Pulmonary artery endothelial cell (primary cell): ENCODE measurements at regions not wholly inside any gene's neighbourhood (a gene's known extent, or its start where the extent isn't known, plus 50 kb on each side); places are given as distances from the start of the nearest gene placed in this dataset.

Experiments
- DNase-seq: peaks from one replicate; pipeline ENCODE4 v3.0.0-alpha.2; 2011; ENCODE audit warnings: low read depth, low spot score

DNA sequence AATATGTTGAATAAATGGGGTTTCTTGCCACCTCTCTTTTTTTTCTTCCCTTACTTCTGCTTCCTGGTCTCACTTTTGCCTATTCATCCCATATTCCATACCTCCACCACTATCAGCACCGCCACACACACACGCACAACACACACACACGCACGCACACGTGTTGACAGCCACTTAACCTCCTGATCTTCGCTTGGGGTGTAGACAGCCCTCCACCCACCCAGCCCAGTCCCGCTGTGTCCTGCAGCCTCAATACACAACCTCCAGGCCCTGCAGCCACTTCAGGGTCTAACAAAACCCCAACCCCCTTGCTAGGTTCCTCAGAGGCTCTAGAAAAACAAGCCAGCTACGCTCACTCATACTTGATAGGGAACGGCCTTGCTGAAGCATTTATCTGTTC is 72.3 kb downstream of the LINC00237 start:
- no peak for DNase-seq

DNA sequence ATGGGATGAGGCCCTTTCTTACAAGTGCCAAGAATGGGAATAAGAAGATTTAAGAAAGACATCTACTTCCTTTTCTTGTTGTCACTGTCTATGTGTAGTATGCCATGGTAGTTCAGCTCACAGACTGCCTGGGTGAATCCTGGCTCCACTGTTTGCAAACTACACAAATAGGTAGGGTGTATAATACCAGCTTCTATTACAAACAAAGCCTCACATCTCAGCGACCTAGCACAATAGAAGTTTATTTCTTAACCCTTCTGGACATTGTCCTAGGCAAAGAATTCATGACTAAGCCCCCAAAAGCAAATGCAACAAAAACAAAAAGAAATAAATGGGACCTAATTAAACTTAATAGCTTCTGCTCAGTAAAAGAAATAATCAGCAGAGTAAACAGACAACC is 74.5 kb downstream of the LINC00237 start:
- no peak for DNase-seq

DNA sequence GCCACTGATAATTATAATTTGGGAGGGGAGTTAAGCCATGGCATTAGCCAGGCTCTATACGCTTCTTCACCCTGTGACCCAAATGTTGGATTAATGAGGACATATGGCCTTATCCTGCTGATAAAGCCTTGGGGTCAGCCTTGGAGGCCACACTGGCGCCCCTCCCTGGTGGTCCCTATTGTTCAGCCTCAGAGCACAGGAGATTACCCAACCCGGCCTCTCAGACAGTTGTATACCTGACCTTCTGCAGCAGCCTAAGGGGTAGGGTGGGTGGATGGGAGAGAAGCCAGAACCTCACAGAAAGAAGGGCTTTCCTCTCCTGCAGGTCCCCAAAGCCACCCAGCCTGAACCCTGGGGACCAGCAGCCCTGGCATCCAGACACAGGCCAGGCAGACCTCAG is 76.8 kb downstream of the LINC00237 start:
- DNase-seq, result no peak

DNA sequence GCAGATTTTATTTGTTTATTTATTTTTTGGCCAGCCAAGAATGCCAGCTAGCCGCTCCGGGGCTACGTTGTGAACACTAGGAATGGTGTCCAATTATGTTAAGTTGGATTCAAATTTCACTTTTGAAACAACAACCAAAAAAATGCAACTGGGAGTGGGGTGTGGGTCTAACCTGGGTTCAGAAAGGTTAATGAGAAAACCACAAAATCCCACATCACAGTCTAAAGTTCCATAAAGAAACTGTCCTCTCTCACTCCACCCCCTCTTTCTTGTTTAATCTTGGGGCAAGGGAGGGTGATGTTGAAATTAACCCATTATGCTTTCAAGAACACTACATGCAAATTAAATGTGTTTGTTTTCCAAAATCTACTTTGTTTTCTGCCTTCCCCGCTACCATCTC is 77.2 kb downstream of the LINC00237 start:
- no peak for DNase-seq

DNA sequence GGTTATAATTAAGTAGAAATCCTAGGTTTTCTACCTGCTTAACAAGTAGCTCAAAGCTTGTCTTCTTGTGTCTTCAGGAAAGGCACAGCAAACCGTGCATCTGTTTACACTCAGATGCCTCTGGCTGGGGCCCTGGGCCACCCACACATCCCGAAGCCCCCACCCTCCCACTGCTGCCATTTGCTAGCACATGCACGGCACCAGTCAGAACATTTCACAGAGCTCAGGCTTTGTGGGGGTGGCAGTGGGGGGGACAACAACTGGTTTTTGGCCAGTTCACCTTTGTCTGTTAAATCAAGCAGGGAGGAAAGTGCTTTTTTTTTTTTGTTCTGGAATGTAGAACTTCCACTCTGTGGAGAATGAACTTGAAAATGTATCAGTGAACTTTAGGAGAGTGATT is 77.7 kb downstream of the LINC00237 start:
- no peak for DNase-seq

DNA sequence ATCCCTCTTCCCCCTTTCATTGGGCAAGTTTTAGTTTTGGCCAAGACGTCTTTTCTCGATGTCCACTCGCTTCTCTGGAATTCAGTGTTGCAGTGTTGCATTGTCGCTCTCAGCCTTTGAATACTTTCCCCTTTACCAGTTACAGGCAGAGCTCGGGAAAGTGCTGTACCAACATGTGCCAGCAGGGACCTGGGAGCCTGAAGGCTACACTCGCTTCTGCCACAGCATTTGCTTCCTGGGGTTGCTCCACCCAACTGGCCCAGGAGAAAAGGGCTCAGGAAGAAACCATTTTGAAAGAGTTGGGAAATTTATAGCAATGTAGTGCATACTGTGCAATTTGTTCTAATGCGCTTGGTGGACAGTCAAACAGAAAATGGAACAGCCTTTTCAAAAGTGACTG is 78.6 kb downstream of the LINC00237 start:
- no peak for DNase-seq

DNA sequence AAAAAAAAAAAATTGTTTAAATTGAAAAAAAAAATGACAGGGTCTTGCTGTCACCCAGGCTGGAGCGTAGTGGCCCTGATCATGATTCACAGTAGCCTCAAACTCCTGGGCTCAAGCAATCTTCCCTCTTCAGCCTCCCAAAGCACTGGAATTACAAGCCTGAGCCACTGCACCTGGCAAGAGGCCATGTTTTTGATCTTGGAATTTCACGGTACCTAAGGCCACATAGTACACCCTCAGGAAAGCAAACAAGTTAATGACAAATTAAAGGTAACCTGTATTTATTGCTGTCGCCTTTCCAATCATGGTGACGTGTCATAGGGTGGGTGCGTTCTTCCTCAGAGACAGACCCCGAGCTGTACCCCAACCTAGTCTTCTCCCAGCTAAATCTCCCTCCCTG is 79.2 kb downstream of the LINC00237 start:
- DNase-seq, result no peak

DNA sequence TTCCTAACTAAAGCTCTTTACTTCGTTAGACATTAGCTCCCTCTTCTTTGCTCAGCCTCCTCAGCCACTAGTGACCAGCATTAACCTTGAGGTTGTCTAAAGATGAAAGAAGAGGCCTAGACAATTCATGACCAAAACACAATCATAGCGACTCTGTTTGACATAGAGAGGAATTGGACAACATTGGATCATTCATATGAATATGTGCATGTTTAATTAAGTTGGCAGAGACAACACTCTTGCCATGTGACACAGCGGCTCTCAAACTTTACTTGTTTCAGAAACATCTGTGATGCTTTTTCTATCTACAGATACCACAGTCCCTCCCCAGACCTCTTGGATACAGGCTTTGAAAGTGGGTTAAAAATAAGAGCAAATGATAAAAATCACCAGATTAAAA is 81.7 kb downstream of the LINC00237 start:
- DNase-seq, result no peak

DNA sequence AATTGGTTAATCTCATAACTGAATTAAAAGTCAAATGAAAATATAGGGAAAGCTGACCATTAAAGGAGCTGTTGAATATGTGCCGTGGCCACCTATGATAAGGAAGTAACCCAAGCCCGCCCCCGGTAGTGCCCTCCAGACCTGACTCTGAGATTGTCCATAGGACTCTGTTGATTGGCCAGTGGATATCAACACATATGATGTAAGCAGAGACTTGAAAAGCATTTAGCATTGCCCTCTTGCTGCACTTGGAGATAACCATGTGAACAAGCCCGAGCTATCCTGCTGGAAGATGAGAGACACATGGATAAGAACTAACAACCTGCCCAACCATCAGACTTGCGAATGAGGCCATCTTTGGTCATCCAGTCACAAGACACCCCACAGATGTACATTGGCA is 83.2 kb downstream of the LINC00237 start:
- DNase-seq, result no peak

DNA sequence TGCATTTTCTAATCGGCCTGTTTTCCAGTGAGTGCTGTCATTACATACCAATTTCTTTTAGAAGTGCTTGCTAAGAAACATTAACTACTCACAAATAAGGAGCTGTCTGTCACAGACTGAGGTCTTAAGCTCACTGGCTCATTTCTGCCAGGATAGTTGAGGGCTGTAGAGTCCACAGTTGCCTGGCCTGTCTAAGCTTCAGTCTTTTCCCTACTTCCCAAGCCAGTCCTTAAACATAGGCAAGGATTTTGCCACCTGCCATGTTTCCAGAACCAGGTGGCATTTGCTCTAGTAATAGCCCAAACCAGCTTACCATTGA is 84.7 kb downstream of the LINC00237 start:
- no peak for DNase-seq

DNA sequence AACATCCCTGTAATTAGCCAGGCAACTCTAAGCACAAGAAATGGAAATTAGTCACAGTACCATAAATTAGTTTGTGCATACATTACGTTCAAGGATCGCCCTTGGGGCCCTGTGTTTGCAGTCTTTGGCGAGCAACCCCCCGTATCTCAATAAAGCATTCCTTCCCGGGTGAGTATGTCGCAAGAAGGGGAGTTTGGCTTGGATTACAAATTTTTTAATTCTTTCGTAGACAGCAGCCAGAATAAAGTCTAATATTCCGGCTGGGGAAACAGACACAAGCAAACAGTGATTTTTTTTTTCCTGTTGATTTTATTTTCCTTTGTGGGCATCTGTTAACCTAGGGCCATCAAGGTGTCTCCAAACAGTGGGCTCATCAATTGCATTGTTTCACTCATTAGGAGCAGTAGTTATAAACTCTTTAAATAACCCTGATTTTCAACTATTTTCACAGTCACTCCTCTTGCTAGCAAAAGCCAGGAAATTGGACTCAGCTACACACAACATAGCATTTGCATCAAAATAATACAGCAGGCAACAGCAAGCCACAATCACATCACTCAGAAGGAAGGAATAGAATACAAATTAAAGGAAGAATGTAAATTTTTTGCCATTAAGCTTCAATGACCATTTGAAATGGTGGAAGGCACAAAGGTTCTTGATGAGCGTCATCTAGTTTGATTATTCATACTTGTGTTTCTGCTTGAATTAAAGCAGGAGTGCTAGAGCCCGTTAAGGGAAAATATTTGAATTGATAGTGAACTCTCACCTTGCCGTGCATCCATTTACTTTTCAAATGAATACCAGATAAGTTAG is 85.3 kb downstream of the LINC00237 start:
- no peak for DNase-seq

DNA sequence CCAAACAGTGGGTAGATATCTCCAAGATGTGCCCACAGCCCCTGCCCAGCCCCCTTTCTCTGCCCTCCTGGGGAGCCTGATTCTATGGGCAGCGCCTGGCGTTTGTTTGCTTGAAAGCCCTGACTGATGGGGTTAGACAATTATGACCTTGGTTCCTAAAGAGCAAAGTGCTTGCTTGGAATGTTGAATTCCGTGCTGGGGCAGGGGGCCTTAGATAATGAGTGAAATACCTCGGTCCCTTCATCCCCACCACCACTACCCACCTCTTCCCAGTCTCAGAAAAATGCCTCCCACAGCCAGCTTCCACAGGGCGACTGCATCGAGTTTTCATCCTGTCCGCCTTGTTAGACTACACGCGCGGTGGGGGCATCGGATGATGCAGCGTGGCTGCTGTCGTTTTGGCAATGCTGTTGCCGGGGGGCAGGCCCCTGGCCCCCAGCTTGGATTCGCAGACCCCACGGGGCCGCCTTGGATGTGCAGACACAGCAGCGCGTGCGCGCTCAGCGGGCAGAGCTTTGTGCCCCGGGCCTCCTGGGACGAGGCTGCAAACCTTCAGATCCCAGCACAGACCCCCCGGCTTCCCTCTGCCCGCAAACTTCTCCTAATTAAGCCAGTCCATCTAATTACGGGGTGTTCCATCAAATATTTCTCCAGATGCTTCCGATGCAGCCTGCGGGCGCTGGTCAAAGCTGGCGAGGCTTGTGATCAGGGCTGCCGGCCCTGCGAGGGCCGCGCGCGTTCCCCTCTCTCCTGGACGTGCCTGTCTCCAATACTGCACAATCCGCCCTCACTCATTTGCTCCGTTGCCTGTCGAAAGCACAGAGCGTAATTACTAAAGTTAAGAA is 86.1 kb downstream of the LINC00237 start:
- no peak for DNase-seq

DNA sequence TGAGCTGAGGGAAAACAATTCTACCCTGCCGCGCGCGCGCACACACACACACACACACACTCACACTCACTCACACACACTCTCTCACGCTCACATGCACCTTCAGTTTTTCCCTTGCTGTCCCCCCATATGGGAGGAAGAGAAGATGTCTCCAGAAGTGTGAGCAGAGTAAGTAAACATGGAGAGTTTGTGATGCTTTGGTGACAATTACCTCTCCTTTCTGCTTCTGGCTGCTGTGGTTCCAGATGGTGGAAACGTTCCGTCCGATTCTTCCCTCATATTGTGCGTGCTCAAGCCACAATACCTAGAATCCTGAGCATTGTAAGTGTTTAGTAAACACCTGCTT is 86.7 kb downstream of the LINC00237 start:
- no peak for DNase-seq

DNA sequence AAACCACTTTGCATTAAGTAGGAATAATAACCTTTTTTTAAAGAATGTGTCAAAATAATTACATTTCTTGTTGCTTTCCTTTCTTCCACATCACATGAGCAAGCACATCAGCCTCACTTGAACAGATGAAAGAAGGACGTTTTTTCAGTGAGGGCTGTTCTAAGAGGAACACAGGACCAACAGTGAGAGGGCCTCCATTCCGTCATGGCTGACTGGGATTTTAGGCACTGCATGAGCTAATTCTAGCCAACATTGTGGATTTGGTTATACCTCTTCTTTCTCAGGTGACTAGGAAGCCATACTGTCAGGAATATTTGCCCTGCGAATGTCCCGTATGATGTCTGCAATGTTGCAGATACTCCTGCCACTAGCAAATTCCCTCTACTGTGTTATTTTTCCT is 87.6 kb downstream of the LINC00237 start:
- DNase-seq, result no peak

DNA sequence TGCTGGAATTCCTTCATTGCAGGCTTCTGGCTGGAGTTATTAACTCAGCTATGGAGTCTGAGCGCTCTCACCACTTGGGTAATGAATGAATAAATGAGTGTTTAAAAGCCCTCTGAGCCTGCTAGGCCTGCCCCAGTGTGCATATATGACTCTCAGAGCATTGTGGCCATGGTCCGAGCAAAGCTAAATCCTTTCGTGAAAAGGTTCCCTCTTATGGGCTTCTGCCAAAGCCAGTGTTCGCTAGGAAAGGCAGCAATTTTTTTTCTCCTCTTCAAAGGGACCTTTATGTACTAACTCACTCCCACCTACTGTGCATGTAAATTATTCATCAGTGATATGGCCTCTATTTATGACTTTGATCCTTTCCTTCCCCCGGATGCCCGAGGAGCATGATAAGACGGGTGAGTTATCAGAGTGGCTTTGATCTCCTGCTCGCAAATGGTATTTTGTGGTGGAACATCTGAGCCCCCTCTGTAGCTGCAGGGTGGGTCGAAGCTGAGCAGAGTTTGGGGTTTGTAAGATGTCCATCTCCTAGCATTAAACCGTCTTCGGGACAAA is 88.6 kb downstream of the LINC00237 start:
- DNase-seq, result no peak

DNA sequence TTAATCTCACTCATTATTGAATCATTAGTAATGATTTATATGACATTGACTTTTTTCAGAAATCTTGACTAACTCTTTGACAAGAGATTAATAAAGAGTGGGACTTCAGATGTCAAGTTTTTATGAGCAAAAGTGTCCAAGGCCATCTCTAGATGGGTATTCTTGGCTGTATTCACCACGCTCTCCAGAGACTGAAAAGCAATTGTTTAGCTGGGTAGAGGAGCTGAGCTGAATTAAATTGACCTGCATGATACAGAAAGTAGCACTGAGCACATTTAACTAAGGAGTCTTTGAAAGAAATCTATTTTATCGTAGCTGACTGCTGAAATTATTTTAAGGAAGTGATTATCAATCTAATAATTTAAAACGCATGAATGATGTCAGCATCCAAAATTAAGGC is 89.4 kb downstream of the LINC00237 start:
- DNase-seq, result no peak

DNA sequence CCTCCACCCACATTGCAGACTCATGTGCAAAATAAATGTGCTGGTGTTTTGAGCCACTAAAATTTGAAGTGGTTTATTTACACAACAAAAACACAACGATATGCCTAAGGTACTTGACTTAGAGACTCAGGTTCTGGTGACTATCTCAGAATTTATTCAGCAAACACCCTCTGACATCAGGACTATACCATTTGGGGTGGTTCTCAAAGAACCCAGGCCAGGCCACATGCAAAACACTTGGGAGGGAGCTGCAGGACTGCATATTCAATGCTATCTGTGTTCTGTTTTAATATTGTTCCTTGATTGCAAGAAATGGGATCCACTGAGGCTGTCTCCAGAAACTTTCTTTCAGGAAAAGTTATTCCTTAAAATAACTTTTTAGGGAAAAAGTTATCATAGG is 91.6 kb downstream of the LINC00237 start:
- DNase-seq, result no peak

DNA sequence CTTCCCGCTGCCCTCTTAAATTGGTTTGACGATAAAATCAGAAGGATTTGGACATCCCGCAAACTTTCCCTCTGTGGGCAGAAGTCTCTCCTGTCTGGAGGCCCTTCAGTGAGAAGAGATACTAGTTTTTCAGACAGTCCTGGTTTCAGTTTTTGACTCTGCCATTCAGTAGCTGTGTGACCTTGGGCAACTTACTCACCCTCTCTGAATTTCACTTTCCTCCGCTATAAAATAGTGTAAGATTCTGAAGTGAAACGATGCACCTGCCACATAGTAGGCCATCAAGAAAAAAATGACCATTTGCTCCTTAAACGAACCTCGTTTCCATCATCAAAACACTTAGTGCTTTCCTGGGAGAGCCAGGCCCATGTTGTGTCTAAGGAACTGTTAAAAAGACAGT is 97.2 kb downstream of the LINC00237 start:
- no peak for DNase-seq

DNA sequence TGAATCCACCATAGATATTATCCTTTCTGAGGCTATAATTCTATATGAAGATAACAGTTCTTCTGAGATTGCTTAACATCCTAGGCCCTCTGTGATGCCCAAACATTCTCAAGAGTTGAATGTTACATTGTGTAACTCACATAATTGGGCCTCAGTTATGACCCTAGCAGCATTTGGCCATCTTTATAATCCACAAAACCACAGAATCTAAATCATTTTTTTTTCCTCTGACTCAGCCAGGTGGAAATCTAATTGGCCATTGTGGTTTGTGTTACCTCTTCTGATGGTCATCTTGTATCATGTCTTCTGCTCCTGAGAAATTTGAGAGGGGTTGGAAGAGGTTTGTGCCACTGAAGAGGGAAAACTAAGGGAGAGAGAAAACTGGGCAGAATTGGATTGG is 99.5 kb downstream of the LINC00237 start:
- DNase-seq, result no peak

DNA sequence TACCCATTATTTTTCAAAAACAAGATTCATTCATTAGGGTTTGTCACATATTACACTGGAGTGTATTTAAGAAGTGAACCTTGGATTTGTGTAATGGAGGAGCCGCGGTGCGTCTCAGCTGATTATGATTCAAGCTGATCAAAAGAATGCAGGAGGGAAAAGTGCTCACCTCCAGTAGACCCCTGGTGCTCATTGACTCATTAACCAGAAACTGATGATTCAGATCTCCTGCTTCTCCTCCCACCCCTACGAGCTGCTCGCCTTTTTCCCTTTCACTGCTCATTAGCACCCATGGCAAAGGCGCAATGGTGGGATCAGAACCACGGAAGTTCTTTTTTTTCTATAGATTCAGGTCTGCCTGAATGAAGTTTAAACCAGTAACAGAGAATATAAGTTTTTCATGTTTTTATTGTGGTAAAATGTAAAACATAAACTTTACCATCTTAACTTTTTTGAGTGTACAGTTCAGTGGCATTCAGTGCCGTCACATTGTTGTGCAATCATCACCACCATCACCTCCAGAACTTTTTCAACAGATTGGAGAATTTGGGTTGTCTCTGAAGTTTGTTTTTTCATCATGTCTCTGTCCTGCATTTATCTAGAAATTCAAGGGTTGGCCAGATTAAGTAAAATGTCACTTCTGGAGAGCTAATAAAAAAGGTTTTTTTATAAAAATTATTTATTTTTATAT is 101.6 kb downstream of the LINC00237 start:
- no peak for DNase-seq

DNA sequence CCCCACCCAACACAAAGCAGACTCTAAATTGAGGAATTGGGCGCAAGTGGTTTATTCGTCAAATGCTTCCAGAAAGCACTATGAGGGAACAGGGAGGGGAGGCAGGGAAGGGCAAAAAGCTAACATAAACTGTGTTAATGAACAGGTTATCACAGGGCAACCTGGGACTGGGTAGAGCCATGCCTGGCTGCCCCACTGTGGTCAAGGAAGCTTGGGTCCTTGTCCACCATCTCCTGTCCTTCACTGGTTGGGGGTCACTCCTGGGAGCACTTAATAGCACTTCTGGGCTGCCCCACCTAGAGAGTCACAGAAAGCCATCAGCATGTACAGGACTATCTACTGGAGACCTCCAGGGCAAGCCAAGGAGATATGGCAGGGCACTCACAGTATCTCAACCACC is 102.3 kb downstream of the LINC00237 start:
- DNase-seq, result no peak

DNA sequence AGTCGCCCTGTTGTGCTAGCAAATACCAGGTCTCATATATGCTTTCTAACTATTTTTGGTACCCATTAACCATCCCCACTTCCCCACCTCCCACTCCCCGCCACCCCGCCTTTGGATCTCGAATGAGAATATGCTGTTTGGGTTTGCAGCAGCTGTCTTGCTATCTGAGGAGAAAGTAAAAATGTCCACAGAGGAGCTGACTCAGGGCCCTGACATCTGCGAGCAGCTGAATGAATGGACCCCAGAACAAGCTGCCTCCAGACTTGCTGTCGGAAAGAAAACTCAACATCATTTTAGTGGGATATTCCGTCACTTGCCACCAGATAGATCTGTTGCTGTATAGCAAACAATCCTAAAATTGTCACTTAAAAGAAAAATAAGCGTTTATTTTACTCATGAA is 103.7 kb downstream of the LINC00237 start:
- no peak for DNase-seq
